H9 (cell line): ENCODE measurements at regions not wholly inside any gene's neighbourhood (a gene's known extent, or its start where the extent isn't known, plus 50 kb on each side); places are given as distances from the start of the nearest gene placed in this dataset.

ENCODE experiments used
- DNase-seq: peaks from one replicate; pipeline ENCODE4 v3.0.0-alpha.2; 2017
- H2AFZ ChIP-seq: one replicate; pipeline ENCODE4 v1.6.1; 2013; ENCODE audit warnings: mild to moderate bottlenecking, low read length, control low read depth, moderate library complexity
- H2AK5ac ChIP-seq: 2 replicates; pipeline ENCODE4 v1.6.1; 2013; ENCODE audit warnings: low read length, control low read depth, mixed read lengths; ENCODE audit not compliant: insufficient read length
- H2BK120ac ChIP-seq: one replicate; pipeline ENCODE4 v1.6.1; 2013; ENCODE audit warnings: low read depth, mild to moderate bottlenecking, low read length, control low read depth, inconsistent platforms; ENCODE audit not compliant: poor library complexity, severe bottlenecking
- H2BK12ac ChIP-seq: 2 replicates; pipeline ENCODE4 v1.6.1; 2013; ENCODE audit warnings: low read length, control low read depth, mixed read lengths, low read depth; ENCODE audit not compliant: insufficient read length
- H2BK15ac ChIP-seq: 2 replicates; pipeline ENCODE4 v1.6.1; 2013; ENCODE audit warnings: low read depth, low read length, control low read depth
- H2BK20ac ChIP-seq: one replicate; pipeline ENCODE4 v1.6.1; 2013; ENCODE audit warnings: low read depth, mild to moderate bottlenecking, low read length, control low read depth, inconsistent platforms; ENCODE audit not compliant: poor library complexity, severe bottlenecking
- H2BK5ac ChIP-seq: 2 replicates; pipeline ENCODE4 v1.6.1; 2013; ENCODE audit warnings: low read length, control low read depth, mixed read lengths; ENCODE audit not compliant: insufficient read length
- H3K14ac ChIP-seq: 2 replicates; pipeline ENCODE4 v1.6.1; 2013; ENCODE audit warnings: low read length, control low read depth; ENCODE audit not compliant: insufficient read depth
- H3K18ac ChIP-seq: 2 replicates; pipeline ENCODE4 v1.6.1; 2013; ENCODE audit warnings: low read depth, mild to moderate bottlenecking, mixed read lengths, low read length, control low read depth; ENCODE audit not compliant: insufficient read length
- H3K23ac ChIP-seq: 2 replicates; pipeline ENCODE4 v1.6.1; 2013; ENCODE audit warnings: low read length, control low read depth, mixed read lengths, low read depth; ENCODE audit not compliant: insufficient read length
- H3K23me2 ChIP-seq: 2 replicates; pipeline ENCODE4 v1.6.1; 2013; ENCODE audit warnings: low read depth, mild to moderate bottlenecking, mixed read lengths, low read length, control low read depth; ENCODE audit not compliant: insufficient read length, poor library complexity, severe bottlenecking
- H3K27ac ChIP-seq: 2 replicates; pipeline ENCODE4 v1.5.1; 2013; ENCODE audit warnings: low read length, control low read depth, mixed read lengths, low read depth; ENCODE audit not compliant: insufficient read length
- H3K27me3 ChIP-seq: 2 replicates; pipeline ENCODE4 v1.6.1; 2013; ENCODE audit warnings: low read length, control low read depth, inconsistent platforms; ENCODE audit not compliant: insufficient read depth
- H3K4ac ChIP-seq: 2 replicates; pipeline ENCODE4 v1.6.1; 2013; ENCODE audit warnings: low read depth, mild to moderate bottlenecking, control low read depth, inconsistent platforms, low read length, moderate library complexity
- H3K4me1 ChIP-seq: 2 replicates; pipeline ENCODE4 v1.6.1; 2013; ENCODE audit warnings: low read length, control low read depth, inconsistent platforms; ENCODE audit not compliant: insufficient read depth
- H3K4me2 ChIP-seq: 2 replicates; pipeline ENCODE4 v1.6.1; 2013; ENCODE audit warnings: low read length, control low read depth, mixed read lengths; ENCODE audit not compliant: insufficient read length, insufficient read depth
- H3K56ac ChIP-seq: 2 replicates; pipeline ENCODE4 v1.6.1; 2013; ENCODE audit warnings: low read depth, mild to moderate bottlenecking, mixed read lengths, low read length, control low read depth; ENCODE audit not compliant: insufficient read length
- H3K79me1 ChIP-seq: 2 replicates; pipeline ENCODE4 v1.6.1; 2013; ENCODE audit warnings: low read depth, mild to moderate bottlenecking, moderate library complexity, low read length, control low read depth, inconsistent platforms; ENCODE audit not compliant: insufficient read depth, poor library complexity, severe bottlenecking
- H3K79me2 ChIP-seq: 2 replicates; pipeline ENCODE4 v1.6.1; 2013; ENCODE audit warnings: low read length, control low read depth, inconsistent platforms; ENCODE audit not compliant: insufficient read depth
- H3K9ac ChIP-seq: 2 replicates; pipeline ENCODE4 v1.6.1; 2013; ENCODE audit warnings: low read length, control low read depth, mixed read lengths; ENCODE audit not compliant: insufficient read length; ENCODE audit errors: extremely low read depth
- H3K9me3 ChIP-seq: one replicate; pipeline ENCODE4 v1.6.1; 2013; ENCODE audit warnings: low read depth, low read length, inconsistent platforms; ENCODE audit not compliant: control insufficient read depth
- H3T11ph ChIP-seq: one replicate; pipeline ENCODE4 v1.6.1; 2013; ENCODE audit warnings: mild to moderate bottlenecking, low read length, control low read depth, inconsistent platforms
- H4K20me1 ChIP-seq: one replicate; pipeline ENCODE4 v1.6.1; 2013; ENCODE audit not compliant: control insufficient read depth, insufficient read length, insufficient read depth
- H4K5ac ChIP-seq: 2 replicates; pipeline ENCODE4 v1.6.1; 2013; ENCODE audit warnings: low read depth, mild to moderate bottlenecking, mixed read lengths, low read length, control low read depth; ENCODE audit not compliant: insufficient read length
- H4K8ac ChIP-seq: replicated peaks from 2 replicates; pipeline ENCODE4 v1.6.1; 2013; ENCODE audit warnings: low read length, control low read depth, mixed read lengths, low read depth; ENCODE audit not compliant: insufficient read length
- H4K91ac ChIP-seq: 2 replicates; pipeline ENCODE4 v1.6.1; 2013; ENCODE audit warnings: low read depth, mild to moderate bottlenecking, moderate library complexity, mixed read lengths, low read length, control low read depth; ENCODE audit not compliant: insufficient read length
- H3K27ac Mint-ChIP-seq, 3 experiments: 2 replicates in 2 of 3; 3 replicates in 1 of 3; pipeline ENCODE4 v1.8.0; 2020 to 2021; ENCODE audit warnings: mixed read lengths in 3 of 3, mild to moderate bottlenecking in 1 of 3, moderate library complexity in 1 of 3
- H3K27me3 Mint-ChIP-seq: 2 replicates; pipeline ENCODE4 v1.8.0; 2021; ENCODE audit warnings: low read depth, mild to moderate bottlenecking, moderate library complexity, mixed read lengths
- H3K36me3 Mint-ChIP-seq, 3 experiments: 2 replicates in 2 of 3; 3 replicates in 1 of 3; pipeline ENCODE4 v1.8.0; 2020 to 2021; ENCODE audit warnings: low read depth in 3 of 3, mixed read lengths in 3 of 3; ENCODE audit not compliant: insufficient read depth in 1 of 3
- H3K4me1 Mint-ChIP-seq, 2 experiments: 2 replicates each; pipeline ENCODE4 v1.8.0; 2020; ENCODE audit warnings: mixed read lengths in 2 of 2
- H3K4me3 Mint-ChIP-seq, 2 experiments: 2 replicates in 1 of 2; 3 replicates in 1 of 2; pipeline ENCODE4 v1.8.0; 2020 to 2021; ENCODE audit warnings: mild to moderate bottlenecking in 2 of 2, mixed read lengths in 2 of 2, moderate library complexity in 1 of 2
- H3K9me3 Mint-ChIP-seq, 2 experiments: 2 replicates in 1 of 2; 3 replicates in 1 of 2; pipeline ENCODE4 v1.8.0; 2020; ENCODE audit warnings: mild to moderate bottlenecking in 2 of 2, mixed read lengths in 2 of 2, moderate library complexity in 1 of 2
- CTCF ChIP-seq: fragments of 200-600 bp; sonication (generic); conservative IDR thresholded peaks from 3 replicates; pipeline ENCODE4 v1.8.0; 2021; ENCODE audit warnings: antibody characterized with exemption, mild to moderate bottlenecking
- WGBS: extraction: QIAGEN DNeasy Blood & Tissue Kit; methylation state at CpG from one replicate; pipeline ENCODE4 v1.1.7; 2013; ENCODE audit warnings: missing lambda C conversion rate, low lambda C conversion rate, mixed read lengths; ENCODE audit not compliant: insufficient read length; ENCODE audit errors: extremely low coverage; 5-methylcytosine and 5-hydroxymethylcytosine counted together

- no peak for TF ChIP-seq CTCF
These were observed 261.7 kb upstream of the FAM241A start for GRCh38 chr4:111883557-111883999.

More at GRCh38 chr4:111883557-111883999, 261.7 kb upstream of the FAM241A start:
- H3K27ac ChIP-seq = no peak overlapping the region
- no peak overlapping the region for H3K56ac ChIP-seq
- H3K79me1 ChIP-seq = no peaks in the 10 kb centered on the region
- no peak overlapping the region for H3K4me2 ChIP-seq
- WGBS = no CpG with 5 or more reads among the region's 1 CpG
- H2BK15ac ChIP-seq = no peak overlapping the region
- H3K9me3 Mint-ChIP-seq = no peaks in the 10 kb centered on the region
- H3K27me3 Mint-ChIP-seq = no peaks in the 10 kb centered on the region
- H3K27ac Mint-ChIP-seq = no peak overlapping the region
- H3K23me2 ChIP-seq = no peaks in the 10 kb centered on the region
- no peaks in the 10 kb centered on the region for H3K4me1 ChIP-seq
- no peak overlapping the region for H4K5ac ChIP-seq
- peaks cover 4 to 9% of the 10 kb centered on the region in 2 experiments for H3K4me1 Mint-ChIP-seq
- no peak overlapping the region for H3K9ac ChIP-seq
- no peaks in the 10 kb centered on the region for H3K27me3 ChIP-seq
- H3K79me2 ChIP-seq = no peaks in the 10 kb centered on the region
- no peak overlapping the region for H2AK5ac ChIP-seq
- H3T11ph ChIP-seq = no peak overlapping the region
- no peaks in the 10 kb centered on the region for H4K20me1 ChIP-seq
- no peak overlapping the region for H2BK20ac ChIP-seq
- H3K4ac ChIP-seq = no peak overlapping the region
- H4K8ac ChIP-seq = no peak overlapping the region
- no peak overlapping the region for H2BK12ac ChIP-seq
- no peak overlapping the region for H2BK120ac ChIP-seq
- no peaks in the 10 kb centered on the region for H3K36me3 Mint-ChIP-seq
- H2AFZ ChIP-seq = no peak overlapping the region
- no peak overlapping the region for H3K4me3 Mint-ChIP-seq
- H2BK5ac ChIP-seq = no peak overlapping the region
- no peak overlapping the region for H4K91ac ChIP-seq
- DNase-seq = no peak
- no peak overlapping the region for H3K18ac ChIP-seq
- no peak overlapping the region for H3K14ac ChIP-seq
- H3K9me3 ChIP-seq = no peaks in the 10 kb centered on the region
- H3K23ac ChIP-seq = no peak overlapping the region
